ENCODE measurements at regions not wholly inside any gene's neighbourhood (a gene's known extent, or its start where the extent isn't known, plus 50 kb on each side); places are given as distances from the start of the nearest gene placed in this dataset.

GRCh38 chr1:18049228-18049627, 58.4 kb upstream of the IGSF21 start:
- intact Hi-C loops (cut with micrococcal nuclease; ENCODE audit: unreplicated experiment), result no loop called here
- TF ChIP-seq CTCF (conservative IDR thresholded peaks at IDR 0.05; ENCODE audit: low read depth, low read length) (no peak), EZH2 (IDR thresholded peaks at IDR 0.05; ENCODE audit: borderline replicate concordance, low read depth, low read length, poor library complexity, severe bottlenecking) (no peak)
- Histone ChIP-seq H3K4me3 (ENCODE audit: low read depth, low read length, poor library complexity, severe bottlenecking) (no peak overlapping the region), H3K36me3 (ENCODE audit: insufficient read depth, low read length, poor library complexity, severe bottlenecking) (no peaks in the 10 kb centered on the region), H3K9me3 (ENCODE audit: low read depth, low read length, poor library complexity, severe bottlenecking) (no peaks in the 10 kb centered on the region), H3K4me1 (ENCODE audit: insufficient read depth, low read length, poor library complexity, severe bottlenecking) (no peaks in the 10 kb centered on the region), H3K27ac (ENCODE audit: low read depth, low read length, poor library complexity, severe bottlenecking) (no peak overlapping the region), H3K27me3 (replicated peaks; ENCODE audit: insufficient read depth, low read depth, low read length, poor library complexity) (peaks cover 17% of the 10 kb centered on the region)
- ChIA-PET CTCF (no interaction called here), POLR2A (ENCODE audit: low non-redundant PET) (no interaction called here)
- BruUV-seq (replicated peaks), result no TSS peak
- DNase-seq (ENCODE audit: low spot score), result no peak

GRCh38 chr1:18052671-18053070, 54.9 kb upstream of the IGSF21 start:
- Histone ChIP-seq H3K9me3 (ENCODE audit: low read depth, low read length, poor library complexity, severe bottlenecking) (no peaks in the 10 kb centered on the region), H3K36me3 (ENCODE audit: insufficient read depth, low read length, poor library complexity, severe bottlenecking) (no peaks in the 10 kb centered on the region), H3K27ac (ENCODE audit: low read depth, low read length, poor library complexity, severe bottlenecking) (no peak overlapping the region), H3K4me3 (ENCODE audit: low read depth, low read length, poor library complexity, severe bottlenecking) (no peak overlapping the region), H3K27me3 (replicated peaks; ENCODE audit: insufficient read depth, low read depth, low read length, poor library complexity) (peaks cover 29% of the 10 kb centered on the region), H3K4me1 (ENCODE audit: insufficient read depth, low read length, poor library complexity, severe bottlenecking) (no peaks in the 10 kb centered on the region)
- POLR2A ChIA-PET (ENCODE audit: low non-redundant PET), result no interaction called here
- no peak for DNase-seq (ENCODE audit: low spot score)
- intact Hi-C loops (cut with micrococcal nuclease; ENCODE audit: unreplicated experiment), result no loop called here
- BruUV-seq (replicated peaks), result no TSS peak
- TF ChIP-seq CTCF (conservative IDR thresholded peaks at IDR 0.05; ENCODE audit: low read depth, low read length), result no peak
- no peak for TF ChIP-seq EZH2 (IDR thresholded peaks at IDR 0.05; ENCODE audit: borderline replicate concordance, low read depth, low read length, poor library complexity, severe bottlenecking)
- CTCF ChIA-PET, result no interaction called here

GRCh38 chr1:18055156-18055555, 52.4 kb upstream of the IGSF21 start:
- intact Hi-C loops (cut with micrococcal nuclease; ENCODE audit: unreplicated experiment), result no loop called here
- TF ChIP-seq EZH2 (IDR thresholded peaks at IDR 0.05; ENCODE audit: borderline replicate concordance, low read depth, low read length, poor library complexity, severe bottlenecking) (no peak), CTCF (conservative IDR thresholded peaks at IDR 0.05; ENCODE audit: low read depth, low read length) (no peak)
- no peaks in the 10 kb centered on the region for H3K36me3 ChIP-seq (ENCODE audit: insufficient read depth, low read length, poor library complexity, severe bottlenecking)
- H3K4me3 ChIP-seq (ENCODE audit: low read depth, low read length, poor library complexity, severe bottlenecking), result no peak overlapping the region
- CTCF ChIA-PET, result no interaction called here
- BruUV-seq (replicated peaks), result no TSS peak
- no peaks in the 10 kb centered on the region for H3K4me1 ChIP-seq (ENCODE audit: insufficient read depth, low read length, poor library complexity, severe bottlenecking)
- H3K27me3 ChIP-seq (replicated peaks; ENCODE audit: insufficient read depth, low read depth, low read length, poor library complexity), result peaks cover 47% of the 10 kb centered on the region
- POLR2A ChIA-PET (ENCODE audit: low non-redundant PET), result no interaction called here
- H3K9me3 ChIP-seq (ENCODE audit: low read depth, low read length, poor library complexity, severe bottlenecking), result no peaks in the 10 kb centered on the region
- no peak overlapping the region for H3K27ac ChIP-seq (ENCODE audit: low read depth, low read length, poor library complexity, severe bottlenecking)
- no peak for DNase-seq (ENCODE audit: low spot score)
